HG03442 (cell line): ENCODE measurements at regions not wholly inside any gene's neighbourhood (a gene's known extent, or its start where the extent isn't known, plus 50 kb on each side); places are given as distances from the start of the nearest gene placed in this dataset.

Experiments
- ATAC-seq: cut with Tn5 transposase; IDR thresholded peaks from one replicate; pipeline ENCODE4 v1.9.1; 2021; ENCODE audit warnings: mild to moderate bottlenecking, moderate library complexity; ENCODE audit not compliant: unreplicated experiment

- no peak for ATAC-seq
These were observed 309.0 kb upstream of the BTBD3 start for GRCh38 chr20:11608736-11609135.

- ATAC-seq: no peak
These were observed 293.0 kb upstream of the BTBD3 start for GRCh38 chr20:11624704-11625103.

GRCh38 chr20:11626551-11626950 lies 291.1 kb upstream of the BTBD3 start:
- ATAC-seq: no peak

- ATAC-seq: no peak
These were observed 274.8 kb upstream of the BTBD3 start for GRCh38 chr20:11642866-11643265.

- no peak for ATAC-seq
These were observed 271.3 kb upstream of the BTBD3 start for GRCh38 chr20:11646359-11646758.

GRCh38 chr20:11650566-11650965 lies 267.1 kb upstream of the BTBD3 start:
- ATAC-seq: no peak

- no peak for ATAC-seq
These were observed 266.6 kb upstream of the BTBD3 start for GRCh38 chr20:11651138-11651537.

- no peak for ATAC-seq
These were observed 266.0 kb upstream of the BTBD3 start for GRCh38 chr20:11651647-11652046.

- ATAC-seq: no peak
These were observed 265.6 kb upstream of the BTBD3 start for GRCh38 chr20:11652128-11652527.

- no peak for ATAC-seq
These were observed 262.9 kb upstream of the BTBD3 start for GRCh38 chr20:11654766-11655165.

- no peak for ATAC-seq
These were observed 257.0 kb upstream of the BTBD3 start for GRCh38 chr20:11660673-11661072.

- no peak for ATAC-seq
These were observed 246.6 kb upstream of the BTBD3 start for GRCh38 chr20:11671015-11671511.

GRCh38 chr20:11672959-11673358 lies 244.7 kb upstream of the BTBD3 start:
- no peak for ATAC-seq

GRCh38 chr20:11675920-11676629 lies 241.6 kb upstream of the BTBD3 start:
- ATAC-seq: no peak

GRCh38 chr20:11676630-11677287 lies 240.9 kb upstream of the BTBD3 start:
- ATAC-seq: no peak

- ATAC-seq: no peak
These were observed 240.3 kb upstream of the BTBD3 start for GRCh38 chr20:11677428-11677827.

GRCh38 chr20:11677836-11678235 lies 239.9 kb upstream of the BTBD3 start:
- no peak for ATAC-seq

- no peak for ATAC-seq
These were observed 235.4 kb upstream of the BTBD3 start for GRCh38 chr20:11682285-11682684.

GRCh38 chr20:11686195-11686594 lies 231.5 kb upstream of the BTBD3 start:
- no peak for ATAC-seq

- no peak for ATAC-seq
These were observed 230.7 kb upstream of the BTBD3 start for GRCh38 chr20:11686820-11687543.

- ATAC-seq: no peak
These were observed 230.0 kb upstream of the BTBD3 start for GRCh38 chr20:11687546-11688292.
